Stomach (tissue), 4 donors: ENCODE measurements at regions not wholly inside any gene's neighbourhood (a gene's known extent, or its start where the extent isn't known, plus 50 kb on each side); places are given as distances from the start of the nearest gene placed in this dataset.

Source experiments
- POLR2A ChIP-seq, 4 donors: fragments of 450-650 bp; IDR thresholded peaks; one replicate each; pipeline ENCODE4 v1.6.1; 2016; ENCODE audit warnings: antibody characterized with exemption in 4 of 4, control low read depth in 2 of 4, mild to moderate bottlenecking in 1 of 4, moderate library complexity in 1 of 4
- POLR2AphosphoS5 ChIP-seq, 3 donors: sonication (generic); formaldehyde crosslinking; IDR thresholded peaks; one replicate each; pipeline ENCODE4 v1.6.1; 2016; ENCODE audit warnings: antibody characterized with exemption in 3 of 3
- TF ChIP-seq, protein P1 (sequence below), 7 experiments: fragments of 450-650 bp in 4 of 7; fragments of 200-600 bp in 3 of 7; sonication (generic) in 3 of 7; IDR thresholded peaks; one replicate each; pipeline ENCODE4 v1.5.1; 2016 to 2019; ENCODE audit warnings: antibody characterized with exemption in 7 of 7, control low read depth in 2 of 7, mild to moderate bottlenecking in 1 of 7

DNA sequence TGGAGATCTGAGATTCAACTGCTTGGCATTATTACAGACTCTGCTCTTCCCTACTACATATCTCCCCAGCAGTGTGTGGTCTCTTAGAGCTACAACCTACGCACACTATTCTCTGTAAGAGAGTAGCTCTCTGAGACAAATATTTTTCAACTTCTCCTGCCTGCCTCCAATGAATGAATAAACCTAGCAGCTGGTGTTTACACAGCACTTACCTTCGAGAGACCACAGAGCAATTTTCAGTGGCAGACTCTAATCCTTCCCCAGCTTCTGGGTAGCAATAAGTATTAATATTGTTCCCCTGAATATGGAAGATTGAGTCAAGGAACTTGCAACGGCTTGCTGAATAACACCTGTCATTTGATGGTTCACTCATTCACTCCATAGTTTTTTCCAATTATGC, 350.9 kb upstream of the SPAG17 start:
- TF ChIP-seq POLR2A (IDR thresholded peaks at IDR 0.05) = no peak
- no peak for TF ChIP-seq POLR2AphosphoS5 (IDR thresholded peaks at IDR 0.05)
- TF ChIP-seq, protein P1, sequence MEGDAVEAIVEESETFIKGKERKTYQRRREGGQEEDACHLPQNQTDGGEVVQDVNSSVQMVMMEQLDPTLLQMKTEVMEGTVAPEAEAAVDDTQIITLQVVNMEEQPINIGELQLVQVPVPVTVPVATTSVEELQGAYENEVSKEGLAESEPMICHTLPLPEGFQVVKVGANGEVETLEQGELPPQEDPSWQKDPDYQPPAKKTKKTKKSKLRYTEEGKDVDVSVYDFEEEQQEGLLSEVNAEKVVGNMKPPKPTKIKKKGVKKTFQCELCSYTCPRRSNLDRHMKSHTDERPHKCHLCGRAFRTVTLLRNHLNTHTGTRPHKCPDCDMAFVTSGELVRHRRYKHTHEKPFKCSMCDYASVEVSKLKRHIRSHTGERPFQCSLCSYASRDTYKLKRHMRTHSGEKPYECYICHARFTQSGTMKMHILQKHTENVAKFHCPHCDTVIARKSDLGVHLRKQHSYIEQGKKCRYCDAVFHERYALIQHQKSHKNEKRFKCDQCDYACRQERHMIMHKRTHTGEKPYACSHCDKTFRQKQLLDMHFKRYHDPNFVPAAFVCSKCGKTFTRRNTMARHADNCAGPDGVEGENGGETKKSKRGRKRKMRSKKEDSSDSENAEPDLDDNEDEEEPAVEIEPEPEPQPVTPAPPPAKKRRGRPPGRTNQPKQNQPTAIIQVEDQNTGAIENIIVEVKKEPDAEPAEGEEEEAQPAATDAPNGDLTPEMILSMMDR (IDR thresholded peaks at IDR 0.05) = no peak
